CD4-positive, alpha-beta T cell treated with Interleukin-4 for 4 hours (primary cell): ENCODE measurements at regions not wholly inside any gene's neighbourhood (a gene's known extent, or its start where the extent isn't known, plus 50 kb on each side); places are given as distances from the start of the nearest gene placed in this dataset.

Experiments
- DNase-seq: peaks from one replicate; pipeline ENCODE4 v3.0.0-alpha.2; 2020

- no peak for DNase-seq
These were observed 93.0 kb downstream of the MTPAP start for GRCh38 chr10:30256084-30256483.

GRCh38 chr10:30254926-30255325 lies 94.2 kb downstream of the MTPAP start:
- DNase-seq, result no peak

GRCh38 chr10:30248728-30249127 lies 100.3 kb downstream of the MTPAP start:
- DNase-seq, result no peak

- DNase-seq, result no peak
These were observed 101.4 kb downstream of the MTPAP start for GRCh38 chr10:30247704-30248103.

- no peak for DNase-seq
These were observed 107.5 kb downstream of the MTPAP start for GRCh38 chr10:30241422-30242110.

GRCh38 chr10:30238836-30239235 lies 110.2 kb downstream of the MTPAP start:
- DNase-seq, result no peak

- no peak for DNase-seq
These were observed 115.7 kb downstream of the MTPAP start for GRCh38 chr10:30233186-30233959.

GRCh38 chr10:30231709-30232108 lies 117.4 kb downstream of the MTPAP start:
- DNase-seq, result no peak

GRCh38 chr10:30231071-30231652 lies 117.9 kb downstream of the MTPAP start:
- DNase-seq, result peak; percentile 9

GRCh38 chr10:30229536-30229935 lies 119.5 kb downstream of the MTPAP start:
- DNase-seq, result no peak

GRCh38 chr10:30228417-30229036 lies 120.6 kb downstream of the MTPAP start:
- no peak for DNase-seq

GRCh38 chr10:30227481-30227880 lies 121.6 kb downstream of the MTPAP start:
- no peak for DNase-seq

- DNase-seq, result no peak
These were observed 128.9 kb downstream of the MTPAP start for GRCh38 chr10:30219971-30220751.

GRCh38 chr10:30216821-30217220 lies 132.3 kb downstream of the MTPAP start:
- no peak for DNase-seq

- DNase-seq, result no peak
These were observed 133.5 kb downstream of the MTPAP start for GRCh38 chr10:30215623-30216022.

- no peak for DNase-seq
These were observed 133.9 kb downstream of the MTPAP start for GRCh38 chr10:30215141-30215540.

GRCh38 chr10:30210296-30210695 lies 138.8 kb downstream of the MTPAP start:
- no peak for DNase-seq

GRCh38 chr10:30208330-30208729 lies 140.7 kb downstream of the MTPAP start:
- no peak for DNase-seq

- DNase-seq, result no peak
These were observed 141.5 kb downstream of the MTPAP start for GRCh38 chr10:30207485-30208052.

- DNase-seq, result no peak
These were observed 140.6 kb upstream of the JCAD start for GRCh38 chr10:30200017-30200415.

- DNase-seq, result no peak
These were observed 140.1 kb upstream of the JCAD start for GRCh38 chr10:30199376-30200016.

- DNase-seq, result no peak
These were observed 137.8 kb upstream of the JCAD start for GRCh38 chr10:30197186-30197585.
